Activated CD4-positive, alpha-beta T cell treated with anti-CD3 and anti-CD28 coated beads for 48 hours (primary cell): ENCODE measurements at regions not wholly inside any gene's neighbourhood (a gene's known extent, or its start where the extent isn't known, plus 50 kb on each side); places are given as distances from the start of the nearest gene placed in this dataset.
A peak's percentile ranks its signal among the peaks of the same experiment; 100 is the strongest.

ENCODE experiments used
- DNase-seq: peaks from one replicate; pipeline ENCODE4 v3.0.0-alpha.2; 2020

GRCh38 chr12:62078020-62078419 is 182.2 kb upstream of the USP15 start:
- DNase-seq: no peak

- no peak for DNase-seq
These were observed 177.8 kb upstream of the USP15 start for GRCh38 chr12:62082448-62082847.

GRCh38 chr12:62098132-62098531 is 162.1 kb upstream of the USP15 start:
- DNase-seq: no peak

GRCh38 chr12:62103748-62104147 is 156.5 kb upstream of the USP15 start:
- no peak for DNase-seq

GRCh38 chr12:62106547-62107185 is 153.5 kb upstream of the USP15 start:
- no peak for DNase-seq

GRCh38 chr12:62113366-62114011 is 146.7 kb upstream of the USP15 start:
- DNase-seq: no peak

GRCh38 chr12:62116986-62117385 is 143.2 kb upstream of the USP15 start:
- DNase-seq: no peak

GRCh38 chr12:62123721-62124203 is 136.4 kb upstream of the USP15 start:
- peak; percentile 59 for DNase-seq

GRCh38 chr12:62127516-62127915 is 132.7 kb upstream of the USP15 start:
- no peak for DNase-seq

GRCh38 chr12:62128175-62128975 is 131.8 kb upstream of the USP15 start:
- DNase-seq: no peak

- DNase-seq: no peak
These were observed 130.9 kb upstream of the USP15 start for GRCh38 chr12:62129291-62129690.

GRCh38 chr12:62130402-62130801 is 129.8 kb upstream of the USP15 start:
- DNase-seq: no peak

- DNase-seq: no peak
These were observed 129.2 kb upstream of the USP15 start for GRCh38 chr12:62130834-62131552.

GRCh38 chr12:62133440-62133839 is 126.8 kb upstream of the USP15 start:
- no peak for DNase-seq

- no peak for DNase-seq
These were observed 124.5 kb upstream of the USP15 start for GRCh38 chr12:62135553-62136200.

- no peak for DNase-seq
These were observed 123.7 kb upstream of the USP15 start for GRCh38 chr12:62136496-62136895.

GRCh38 chr12:62138527-62138926 is 121.7 kb upstream of the USP15 start:
- no peak for DNase-seq

GRCh38 chr12:62146318-62146717 is 113.9 kb upstream of the USP15 start:
- DNase-seq: no peak

GRCh38 chr12:62158013-62158412 is 102.2 kb upstream of the USP15 start:
- DNase-seq: no peak

- DNase-seq: no peak
These were observed 101.5 kb upstream of the USP15 start for GRCh38 chr12:62158461-62159360.

GRCh38 chr12:62162214-62162613 is 98.0 kb upstream of the USP15 start:
- no peak for DNase-seq

- DNase-seq: no peak
These were observed 96.8 kb upstream of the USP15 start for GRCh38 chr12:62163368-62163767.
